ENCODE measurements at regions not wholly inside any gene's neighbourhood (a gene's known extent, or its start where the extent isn't known, plus 50 kb on each side); places are given as distances from the start of the nearest gene placed in this dataset.

DNA sequence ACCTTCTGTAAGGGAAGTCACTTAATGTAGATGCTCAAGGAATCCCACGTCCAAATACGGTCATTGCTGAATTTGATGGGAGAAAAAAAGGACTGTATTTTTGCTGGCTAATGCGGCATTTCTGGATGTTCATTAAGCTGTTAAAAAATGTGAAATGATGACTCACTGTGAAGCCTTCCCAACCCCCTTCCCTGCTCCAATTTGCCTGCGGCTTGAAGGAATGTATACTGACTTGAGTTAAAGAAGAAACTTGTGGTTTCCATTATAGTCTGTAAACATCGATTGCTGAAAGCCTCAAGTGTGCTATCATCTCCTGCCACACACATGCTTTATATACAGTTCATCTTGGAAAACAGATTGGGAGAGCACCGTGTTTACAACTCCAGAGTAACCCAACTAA lies 249.1 kb upstream of the JAG1 start:
- no peak for DNase-seq
- TF ChIP-seq POLR2A (IDR thresholded peaks at IDR 0.05) (no peak), EP300 (IDR thresholded peaks at IDR 0.05) (no peak), CTCF (IDR thresholded peaks at IDR 0.05) (no peak), POLR2AphosphoS5 (IDR thresholded peaks at IDR 0.05) (no peak)
- intact Hi-C loops (cut with DNase I) = no loop called here
- WGBS, 2 donors = 73 to 82% methylated on average over 6 of the region's 6 CpGs
- H3K27ac ChIP-seq = peak overlapping the region in 1 of 4 donors; percentile 36
- no peak overlapping the region for H3K4me3 ChIP-seq
- no peaks in the 10 kb centered on the region for H3K27me3 ChIP-seq
- no peaks in the 10 kb centered on the region for H3K36me3 ChIP-seq
- peaks cover 0 to 24% (median 13%) of the 10 kb centered on the region in 4 donors for H3K4me1 ChIP-seq
- no peaks in the 10 kb centered on the region for H3K9me3 ChIP-seq

DNA sequence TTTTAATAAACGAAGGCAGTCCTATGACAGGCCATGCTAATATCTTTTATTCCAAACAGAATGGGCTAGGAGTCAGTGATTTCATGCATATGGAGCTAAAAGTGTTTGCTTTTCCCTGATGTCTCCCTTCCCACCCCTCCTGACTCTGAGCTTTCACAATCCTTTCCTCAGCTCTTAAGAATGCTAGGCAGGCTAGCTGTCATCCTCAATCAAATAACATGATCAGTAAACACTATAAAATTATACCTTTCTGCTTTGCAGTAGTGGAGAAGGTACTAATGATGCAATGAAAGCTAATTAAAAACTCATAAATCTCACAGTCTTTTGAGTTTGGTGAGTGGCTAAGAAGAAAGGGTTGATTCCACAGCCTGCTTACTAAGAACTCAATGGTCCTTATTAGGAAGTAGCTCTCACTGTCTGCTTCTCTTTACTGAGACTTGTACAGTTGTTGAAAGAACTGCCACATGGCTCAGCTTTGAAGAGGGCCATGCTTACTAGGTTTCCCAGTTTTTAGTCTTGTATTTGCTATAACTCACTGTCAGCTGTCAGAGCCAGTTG lies 250.9 kb upstream of the JAG1 start:
- intact Hi-C loops (cut with DNase I) = no loop called here
- Histone ChIP-seq H3K4me3 (no peak overlapping the region), H3K9me3 (no peaks in the 10 kb centered on the region), H3K4me1 (peaks cover 0 to 21% (median 13%) of the 10 kb centered on the region in 4 donors), H3K36me3 (no peaks in the 10 kb centered on the region), H3K27ac (peak overlapping the region in 1 of 4 donors; percentile 19), H3K27me3 (no peaks in the 10 kb centered on the region)
- no peak for TF ChIP-seq CTCF (IDR thresholded peaks at IDR 0.05)
- TF ChIP-seq POLR2AphosphoS5 (IDR thresholded peaks at IDR 0.05) = peak in 1 of 4 donors; percentile 44
- DNase-seq = no peak
- 72 to 88% methylated on average over 1 of the region's 1 CpG for WGBS, 2 donors

GRCh38 chr20:10925767-10926166 lies 252.0 kb upstream of the JAG1 start:
- TF ChIP-seq POLR2A (IDR thresholded peaks at IDR 0.05) = no peak
- TF ChIP-seq POLR2AphosphoS5 (IDR thresholded peaks at IDR 0.05) = no peak
- TF ChIP-seq CTCF (IDR thresholded peaks at IDR 0.05) = no peak
- Histone ChIP-seq H3K27me3 (no peaks in the 10 kb centered on the region), H3K4me1 (peaks cover 0 to 21% (median 13%) of the 10 kb centered on the region in 4 donors), H3K27ac (no peak overlapping the region), H3K4me3 (no peak overlapping the region), H3K9me3 (no peaks in the 10 kb centered on the region), H3K36me3 (no peaks in the 10 kb centered on the region)
- intact Hi-C loops (cut with DNase I) = no loop called here
- no peak for DNase-seq
- WGBS, 2 donors = 56 to 64% methylated on average over 3 of the region's 3 CpGs

DNA sequence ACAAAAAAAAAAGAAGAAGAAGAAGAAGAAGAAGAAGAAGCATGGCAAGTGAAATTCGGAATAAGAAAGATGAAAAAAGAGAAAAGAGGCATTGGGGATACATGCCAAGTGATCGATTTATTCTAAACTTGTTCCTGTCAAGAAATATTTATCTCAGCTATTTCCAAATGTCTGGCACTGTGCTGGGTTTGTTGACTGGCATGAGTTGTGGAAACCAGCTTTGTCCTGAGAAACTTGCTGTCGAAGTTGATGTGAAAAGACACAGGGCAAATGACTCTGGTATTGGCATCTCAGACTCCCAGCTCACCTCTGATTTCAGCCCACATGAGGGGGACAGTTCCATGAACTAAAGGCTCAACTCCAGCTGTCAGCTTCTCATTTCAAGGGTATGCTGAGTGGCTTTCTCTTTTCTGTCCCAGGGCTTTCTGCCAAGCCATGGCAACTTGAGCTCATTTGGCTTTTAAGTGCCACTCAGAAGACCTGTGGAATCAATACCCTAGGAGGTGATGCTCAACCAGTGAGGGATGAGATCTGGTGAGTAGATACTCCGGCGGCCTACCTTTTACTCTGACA lies 253.3 kb upstream of the JAG1 start:
- WGBS, 2 donors = 88 to 93% methylated on average over 5 of the region's 5 CpGs

More for the DNA sequence above, 253.3 kb upstream of the JAG1 start:
- H3K36me3 ChIP-seq = no peaks in the 10 kb centered on the region
- no peak overlapping the region for H3K27ac ChIP-seq
- intact Hi-C loops (cut with DNase I) = no loop called here
- no peaks in the 10 kb centered on the region for H3K27me3 ChIP-seq
- TF ChIP-seq POLR2AphosphoS5 (IDR thresholded peaks at IDR 0.05) (no peak), EP300 (IDR thresholded peaks at IDR 0.05) (no peak), CTCF (IDR thresholded peaks at IDR 0.05) (no peak), POLR2A (IDR thresholded peaks at IDR 0.05) (no peak)
- no peaks in the 10 kb centered on the region for H3K9me3 ChIP-seq
- no peak overlapping the region for H3K4me3 ChIP-seq
- no peak for DNase-seq
- peaks cover 0 to 21% (median 13%) of the 10 kb centered on the region in 4 donors for H3K4me1 ChIP-seq

Measured in sigmoid colon (tissue), 6 donors.